ENCODE measurements at regions not wholly inside any gene's neighbourhood (a gene's known extent, or its start where the extent isn't known, plus 50 kb on each side); places are given as distances from the start of the nearest gene placed in this dataset.
"Not testable (repeated sequence)": the region's sequence is repeated elsewhere in the genome, so short reads cannot be mapped to it uniquely, and the experiment has no call there.

- Histone ChIP-seq H3K27me3 (replicated peaks in 2 of 5; ENCODE audit: control insufficient read depth in 4 of 5, insufficient read depth in 5 of 5, low read length in 4 of 5) (peaks cover 0 to 2% (median 0%) of the 10 kb centered on the region in 5 experiments), H3K4me1 (ENCODE audit: control extremely low read depth in 1 of 4, control insufficient read depth in 4 of 4, insufficient read depth in 4 of 4, low read length in 3 of 4) (no peaks in the 10 kb centered on the region), H3K36me3 (ENCODE audit: control insufficient read depth in 4 of 4, insufficient read depth in 4 of 4, low read length in 3 of 4) (no peaks in the 10 kb centered on the region), H3K4me3 (ENCODE audit: control insufficient read depth in 1 of 7, extremely low read depth in 1 of 7, insufficient read depth in 4 of 7, low read depth in 2 of 7, low read length in 6 of 7) (no peak overlapping the region), H3K27ac (ENCODE audit: insufficient read depth in 1 of 2, low read depth in 1 of 2, low read length in 2 of 2, poor library complexity in 1 of 2, severe bottlenecking in 2 of 2) (no peak overlapping the region), H3K9me3 (ENCODE audit: control extremely low read depth in 1 of 5, control insufficient read depth in 4 of 5, insufficient read depth in 2 of 5, low read depth in 1 of 5, low read length in 4 of 5) (no peaks in the 10 kb centered on the region)
- WGBS (ENCODE audit: insufficient coverage) = no CpG with 5 or more reads among the region's 2 CpGs
- ChIA-PET CTCF (no interaction called here), POLR2A (no interaction called here)
- DNase-seq = no peak
Observed at GRCh38 chr14:30063746-30064145, 136.1 kb upstream of the PRKD1 start.

GRCh38 chr14:30064454-30064853 is 136.8 kb upstream of the PRKD1 start:
- Histone ChIP-seq H3K27ac (ENCODE audit: insufficient read depth in 1 of 2, low read depth in 1 of 2, low read length in 2 of 2, poor library complexity in 1 of 2, severe bottlenecking in 2 of 2) (no peak overlapping the region), H3K4me3 (ENCODE audit: control insufficient read depth in 1 of 7, extremely low read depth in 1 of 7, insufficient read depth in 4 of 7, low read depth in 2 of 7, low read length in 6 of 7) (no peak overlapping the region), H3K36me3 (ENCODE audit: control insufficient read depth in 4 of 4, insufficient read depth in 4 of 4, low read length in 3 of 4) (no peaks in the 10 kb centered on the region), H3K27me3 (replicated peaks in 2 of 5; ENCODE audit: control insufficient read depth in 4 of 5, insufficient read depth in 5 of 5, low read length in 4 of 5) (peaks cover 0 to 2% (median 0%) of the 10 kb centered on the region in 5 experiments), H3K4me1 (ENCODE audit: control extremely low read depth in 1 of 4, control insufficient read depth in 4 of 4, insufficient read depth in 4 of 4, low read length in 3 of 4) (no peaks in the 10 kb centered on the region), H3K9me3 (ENCODE audit: control extremely low read depth in 1 of 5, control insufficient read depth in 4 of 5, insufficient read depth in 2 of 5, low read depth in 1 of 5, low read length in 4 of 5) (no peaks in the 10 kb centered on the region)
- POLR2A ChIA-PET = no interaction called here
- CTCF ChIA-PET = no interaction called here
- no peak for DNase-seq

GRCh38 chr14:30069536-30069935 is 141.9 kb upstream of the PRKD1 start:
- Histone ChIP-seq H3K4me1 (ENCODE audit: control extremely low read depth in 1 of 4, control insufficient read depth in 4 of 4, insufficient read depth in 4 of 4, low read length in 3 of 4) (no peaks in the 10 kb centered on the region), H3K36me3 (ENCODE audit: control insufficient read depth in 4 of 4, insufficient read depth in 4 of 4, low read length in 3 of 4) (no peaks in the 10 kb centered on the region), H3K9me3 (ENCODE audit: control extremely low read depth in 1 of 5, control insufficient read depth in 4 of 5, insufficient read depth in 2 of 5, low read depth in 1 of 5, low read length in 4 of 5) (peaks cover 0 to 4% (median 2%) of the 10 kb centered on the region in 5 experiments), H3K4me3 (ENCODE audit: control insufficient read depth in 1 of 7, extremely low read depth in 1 of 7, insufficient read depth in 4 of 7, low read depth in 2 of 7, low read length in 6 of 7) (no peak overlapping the region), H3K27me3 (replicated peaks in 2 of 5; ENCODE audit: control insufficient read depth in 4 of 5, insufficient read depth in 5 of 5, low read length in 4 of 5) (no peaks in the 10 kb centered on the region), H3K27ac (ENCODE audit: insufficient read depth in 1 of 2, low read depth in 1 of 2, low read length in 2 of 2, poor library complexity in 1 of 2, severe bottlenecking in 2 of 2) (no peak overlapping the region)
- ChIA-PET CTCF (no interaction called here), POLR2A (no interaction called here)
- no peak for DNase-seq
- no CpG with 5 or more reads among the region's 1 CpG for WGBS (ENCODE audit: insufficient coverage)

- H3K36me3 ChIP-seq (ENCODE audit: control insufficient read depth in 4 of 4, insufficient read depth in 4 of 4, low read length in 3 of 4); POLR2A ChIA-PET; DNase-seq; H3K9me3 ChIP-seq (ENCODE audit: control extremely low read depth in 1 of 5, control insufficient read depth in 4 of 5, insufficient read depth in 2 of 5, low read depth in 1 of 5, low read length in 4 of 5); H3K4me1 ChIP-seq (ENCODE audit: control extremely low read depth in 1 of 4, control insufficient read depth in 4 of 4, insufficient read depth in 4 of 4, low read length in 3 of 4); H3K4me3 ChIP-seq (ENCODE audit: control insufficient read depth in 1 of 7, extremely low read depth in 1 of 7, insufficient read depth in 4 of 7, low read depth in 2 of 7, low read length in 6 of 7); H3K27me3 ChIP-seq (replicated peaks in 2 of 5; ENCODE audit: control insufficient read depth in 4 of 5, insufficient read depth in 5 of 5, low read length in 4 of 5); H3K27ac ChIP-seq (ENCODE audit: insufficient read depth in 1 of 2, low read depth in 1 of 2, low read length in 2 of 2, poor library complexity in 1 of 2, severe bottlenecking in 2 of 2); CTCF ChIA-PET: not testable (repeated sequence)
- 29% methylated on average over 2 of the region's 2 CpGs for WGBS (ENCODE audit: insufficient coverage)
Observed at GRCh38 chr14:30072454-30072853, 144.8 kb upstream of the PRKD1 start.

GRCh38 chr14:30077946-30078345 is 150.3 kb upstream of the PRKD1 start:
- Histone ChIP-seq H3K27me3 (replicated peaks in 2 of 5; ENCODE audit: control insufficient read depth in 4 of 5, insufficient read depth in 5 of 5, low read length in 4 of 5) (no peaks in the 10 kb centered on the region), H3K9me3 (ENCODE audit: control extremely low read depth in 1 of 5, control insufficient read depth in 4 of 5, insufficient read depth in 2 of 5, low read depth in 1 of 5, low read length in 4 of 5) (peaks cover 0 to 2% (median 0%) of the 10 kb centered on the region in 5 experiments), H3K4me1 (ENCODE audit: control extremely low read depth in 1 of 4, control insufficient read depth in 4 of 4, insufficient read depth in 4 of 4, low read length in 3 of 4) (no peaks in the 10 kb centered on the region), H3K4me3 (ENCODE audit: control insufficient read depth in 1 of 7, extremely low read depth in 1 of 7, insufficient read depth in 4 of 7, low read depth in 2 of 7, low read length in 6 of 7) (no peak overlapping the region), H3K36me3 (ENCODE audit: control insufficient read depth in 4 of 4, insufficient read depth in 4 of 4, low read length in 3 of 4) (no peaks in the 10 kb centered on the region), H3K27ac (ENCODE audit: insufficient read depth in 1 of 2, low read depth in 1 of 2, low read length in 2 of 2, poor library complexity in 1 of 2, severe bottlenecking in 2 of 2) (no peak overlapping the region)
- DNase-seq = no peak
- ChIA-PET POLR2A (no interaction called here), CTCF (no interaction called here)
- WGBS (ENCODE audit: insufficient coverage) = 90% methylated on average over 1 of the region's 2 CpGs

- H3K27me3 ChIP-seq (replicated peaks in 2 of 5; ENCODE audit: control insufficient read depth in 4 of 5, insufficient read depth in 5 of 5, low read length in 4 of 5) = no peaks in the 10 kb centered on the region
- DNase-seq = no peak
- 89% methylated on average over 7 of the region's 8 CpGs for WGBS (ENCODE audit: insufficient coverage)
- no peaks in the 10 kb centered on the region for H3K9me3 ChIP-seq (ENCODE audit: control extremely low read depth in 1 of 5, control insufficient read depth in 4 of 5, insufficient read depth in 2 of 5, low read depth in 1 of 5, low read length in 4 of 5)
- no peak overlapping the region for H3K27ac ChIP-seq (ENCODE audit: insufficient read depth in 1 of 2, low read depth in 1 of 2, low read length in 2 of 2, poor library complexity in 1 of 2, severe bottlenecking in 2 of 2)
- H3K4me1 ChIP-seq (ENCODE audit: control extremely low read depth in 1 of 4, control insufficient read depth in 4 of 4, insufficient read depth in 4 of 4, low read length in 3 of 4) = no peaks in the 10 kb centered on the region
- CTCF ChIA-PET = interaction anchor here (1.4 kb wide), 1 partner anchor 10 kb away, joined by 3 read pairs; no protein-coding TSS in a partner anchor
- H3K4me3 ChIP-seq (ENCODE audit: control insufficient read depth in 1 of 7, extremely low read depth in 1 of 7, insufficient read depth in 4 of 7, low read depth in 2 of 7, low read length in 6 of 7) = no peak overlapping the region
- POLR2A ChIA-PET = no interaction called here
- no peaks in the 10 kb centered on the region for H3K36me3 ChIP-seq (ENCODE audit: control insufficient read depth in 4 of 4, insufficient read depth in 4 of 4, low read length in 3 of 4)
Observed at GRCh38 chr14:30078811-30079402, 151.3 kb upstream of the PRKD1 start.

- WGBS (ENCODE audit: insufficient coverage) = no CpG with 5 or more reads among the region's 1 CpG
- Histone ChIP-seq H3K4me3 (ENCODE audit: control insufficient read depth in 1 of 7, extremely low read depth in 1 of 7, insufficient read depth in 4 of 7, low read depth in 2 of 7, low read length in 6 of 7) (no peak overlapping the region), H3K36me3 (ENCODE audit: control insufficient read depth in 4 of 4, insufficient read depth in 4 of 4, low read length in 3 of 4) (no peaks in the 10 kb centered on the region), H3K27ac (ENCODE audit: insufficient read depth in 1 of 2, low read depth in 1 of 2, low read length in 2 of 2, poor library complexity in 1 of 2, severe bottlenecking in 2 of 2) (no peak overlapping the region), H3K4me1 (ENCODE audit: control extremely low read depth in 1 of 4, control insufficient read depth in 4 of 4, insufficient read depth in 4 of 4, low read length in 3 of 4) (no peaks in the 10 kb centered on the region), H3K9me3 (ENCODE audit: control extremely low read depth in 1 of 5, control insufficient read depth in 4 of 5, insufficient read depth in 2 of 5, low read depth in 1 of 5, low read length in 4 of 5) (peaks cover 0 to 4% (median 0%) of the 10 kb centered on the region in 5 experiments), H3K27me3 (replicated peaks in 2 of 5; ENCODE audit: control insufficient read depth in 4 of 5, insufficient read depth in 5 of 5, low read length in 4 of 5) (no peaks in the 10 kb centered on the region)
- POLR2A ChIA-PET = interaction anchor here (0.6 kb wide), 1 partner anchor 319 kb away, joined by 4 read pairs; no protein-coding TSS in a partner anchor
- no peak for DNase-seq
- CTCF ChIA-PET = no interaction called here
Observed at GRCh38 chr14:30082486-30082885, 154.8 kb upstream of the PRKD1 start.
